Left kidney (tissue), 1 donor: ENCODE measurements at regions not wholly inside any gene's neighbourhood (a gene's known extent, or its start where the extent isn't known, plus 50 kb on each side); places are given as distances from the start of the nearest gene placed in this dataset.

Experiments
- DNase-seq: peaks from one replicate; pipeline ENCODE4 v3.0.0-alpha.2; 2013

DNA sequence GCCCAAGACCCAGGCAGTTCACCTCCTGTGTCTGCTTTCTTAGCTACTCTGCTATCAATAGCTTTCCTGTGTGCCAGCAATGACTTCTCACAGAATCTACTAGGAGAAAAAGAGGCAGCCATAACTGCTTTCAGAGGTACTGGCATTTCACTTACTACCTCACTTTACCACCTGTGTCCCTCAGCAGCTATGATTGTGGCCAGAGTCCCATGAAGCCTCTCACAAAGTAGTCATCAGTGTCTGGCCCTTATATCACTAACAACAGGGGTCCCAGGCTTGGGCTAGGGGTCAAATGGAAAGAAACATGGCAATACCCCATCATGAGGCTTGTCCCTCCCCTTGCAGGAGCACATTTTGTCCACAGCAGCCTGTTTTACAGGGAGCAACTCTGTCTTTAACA lies 62.7 kb upstream of the EPS8L3 start:
- no peak for DNase-seq

DNA sequence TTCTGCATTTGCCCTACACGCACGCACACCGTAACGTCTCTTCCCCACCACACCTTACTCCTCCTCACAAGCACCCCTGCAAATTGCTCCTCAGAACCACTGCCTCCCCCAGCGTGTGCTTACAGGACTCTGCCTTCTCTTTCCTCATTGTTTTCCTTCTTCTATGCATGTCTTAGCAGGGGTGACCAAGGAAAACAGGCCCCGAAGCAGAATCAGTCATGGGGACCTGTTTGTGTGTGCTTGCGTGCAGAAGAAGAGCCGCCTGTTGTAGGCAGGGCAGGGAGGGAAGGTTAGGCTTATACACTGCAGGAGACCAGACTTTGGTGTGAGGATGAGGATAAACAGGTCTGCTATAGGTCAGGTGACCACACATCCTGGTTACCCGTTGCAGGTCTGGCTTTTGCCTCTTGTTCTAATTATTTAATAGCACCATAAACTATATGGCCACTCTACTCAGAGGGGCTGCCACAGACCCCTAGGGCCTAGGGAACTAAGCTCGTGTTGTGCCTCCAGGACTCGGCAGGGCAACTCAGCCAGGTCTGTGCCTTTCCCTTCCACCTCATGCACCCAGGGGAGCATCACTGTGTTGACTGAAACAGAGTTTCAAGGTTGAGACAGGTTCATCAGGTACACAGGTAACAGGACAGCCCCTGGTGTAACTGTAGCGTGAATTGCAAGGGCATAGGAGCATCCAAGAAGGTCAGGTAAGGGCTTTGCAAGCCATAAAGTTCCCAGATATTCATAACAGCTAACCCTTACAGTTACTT lies 60.8 kb upstream of the EPS8L3 start:
- DNase-seq: no peak

DNA sequence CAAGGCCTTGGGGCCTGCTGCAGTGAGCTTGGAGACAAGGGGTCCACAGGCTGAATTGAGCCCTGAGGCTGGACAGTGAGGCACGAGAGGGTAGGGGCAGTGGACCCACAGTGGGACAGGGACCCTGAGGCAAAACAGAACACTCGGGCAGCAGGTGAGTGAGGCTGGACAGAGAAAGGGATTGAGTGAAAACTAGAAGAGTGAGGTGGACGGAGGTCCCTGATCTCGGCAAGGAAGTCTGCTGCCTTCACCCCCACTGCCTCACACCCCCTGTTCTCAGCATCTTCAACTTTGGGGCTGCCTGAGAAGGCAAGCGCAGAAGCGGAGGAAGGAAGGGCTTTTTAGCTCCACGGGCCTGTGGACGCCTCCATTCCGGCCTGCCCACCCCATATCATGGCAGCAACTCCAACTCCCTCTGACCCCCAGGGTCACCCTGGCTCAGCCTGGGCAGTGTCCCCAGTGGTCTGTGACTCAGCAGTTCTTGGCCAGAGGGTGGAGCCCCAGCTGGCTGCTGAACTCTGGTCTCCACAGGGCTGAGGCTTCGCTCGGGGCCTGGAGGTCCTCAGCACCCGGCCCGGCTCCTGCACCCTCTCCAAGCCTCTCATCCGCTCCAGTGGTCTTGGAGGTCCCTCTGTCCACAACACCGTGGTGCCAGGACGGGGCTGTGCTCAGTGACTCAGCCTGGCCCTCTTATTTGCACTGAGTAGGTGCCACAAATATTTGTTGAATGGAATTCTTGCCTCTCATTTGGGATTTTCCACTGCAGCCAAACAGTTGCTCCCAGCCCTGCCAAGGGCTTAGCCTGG lies 60.0 kb upstream of the EPS8L3 start:
- DNase-seq: no peak

DNA sequence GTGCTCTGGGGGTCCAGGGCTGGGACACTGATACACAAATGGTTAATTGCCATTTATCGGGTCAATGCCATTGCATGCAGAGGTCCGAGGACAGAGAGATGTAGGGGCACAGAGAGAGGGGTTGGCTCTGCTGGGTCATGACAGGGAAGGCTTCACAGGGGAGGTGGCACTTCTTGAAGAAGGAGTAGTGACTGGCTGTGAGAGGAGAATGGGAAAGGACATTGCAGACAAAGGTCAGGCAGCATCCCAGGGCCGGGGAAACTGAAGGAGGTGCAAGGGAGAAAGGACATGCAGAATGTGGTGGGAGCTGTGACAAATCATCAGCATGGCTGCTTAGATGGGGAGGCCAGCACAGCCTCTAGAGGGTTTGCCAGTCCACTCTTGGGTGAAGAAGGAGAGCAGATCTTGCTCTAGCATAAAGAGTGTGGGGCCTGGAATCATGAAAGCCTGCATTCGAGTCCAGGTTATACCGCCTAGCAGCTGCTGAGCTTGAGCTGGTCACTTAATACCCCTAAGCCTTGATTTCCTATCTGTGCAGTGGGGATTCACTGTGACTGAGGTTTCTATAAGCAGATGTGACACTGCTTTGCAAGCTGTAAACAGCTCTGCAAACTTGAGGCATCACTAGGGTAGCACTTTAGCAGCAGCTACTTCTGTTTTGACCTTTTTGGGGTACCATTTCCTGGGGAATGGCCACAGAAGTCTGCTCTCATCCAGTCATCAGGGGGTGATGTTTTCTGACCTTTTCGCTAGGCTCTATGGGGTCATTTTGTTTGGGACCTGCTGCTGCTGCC lies 59.2 kb upstream of the EPS8L3 start:
- DNase-seq: no peak

DNA sequence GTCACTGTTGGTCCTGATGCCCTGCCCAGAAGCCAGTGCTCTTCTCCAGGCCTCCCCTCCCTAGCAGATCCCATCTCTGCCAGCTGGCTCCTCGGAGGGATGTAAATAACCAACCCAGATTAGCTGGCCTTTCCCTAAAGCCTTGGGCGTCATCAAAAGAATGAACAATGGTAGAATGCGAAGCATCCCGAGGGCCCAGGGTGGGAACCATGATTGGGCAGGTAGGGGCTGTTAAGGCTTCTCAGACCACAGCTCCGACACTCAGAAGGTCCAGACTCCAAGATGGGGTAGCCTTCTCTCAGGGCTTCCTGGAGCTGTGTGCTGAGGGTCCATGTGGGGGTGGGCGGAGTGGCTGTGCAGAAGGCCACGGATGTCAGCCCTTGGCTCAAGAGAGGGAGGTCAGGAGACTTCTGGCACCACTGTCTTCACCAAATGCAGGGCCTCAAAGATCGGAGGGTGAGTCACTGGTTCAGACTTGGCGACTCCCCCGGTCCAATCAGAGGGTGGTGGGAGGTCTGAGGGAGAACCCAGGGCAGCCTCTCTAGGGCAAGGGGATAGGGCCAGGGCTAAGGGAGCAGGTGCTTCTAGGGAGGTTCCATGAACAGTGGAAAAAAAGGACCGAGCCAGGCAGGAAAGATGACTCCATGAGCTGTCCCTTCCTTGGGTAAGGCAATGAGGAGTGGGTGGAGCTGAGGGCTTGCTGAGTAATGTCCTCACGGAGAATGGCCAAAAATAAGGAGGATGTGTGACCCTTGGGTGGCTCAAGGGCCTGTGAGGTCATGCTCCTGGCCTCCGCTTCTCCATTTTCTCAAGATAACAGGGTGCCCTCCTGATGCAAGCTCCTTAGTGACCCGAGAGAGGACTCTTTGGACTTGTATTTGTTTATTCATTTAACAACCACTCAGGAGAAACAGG lies 58.4 kb upstream of the EPS8L3 start:
- DNase-seq: no peak

DNA sequence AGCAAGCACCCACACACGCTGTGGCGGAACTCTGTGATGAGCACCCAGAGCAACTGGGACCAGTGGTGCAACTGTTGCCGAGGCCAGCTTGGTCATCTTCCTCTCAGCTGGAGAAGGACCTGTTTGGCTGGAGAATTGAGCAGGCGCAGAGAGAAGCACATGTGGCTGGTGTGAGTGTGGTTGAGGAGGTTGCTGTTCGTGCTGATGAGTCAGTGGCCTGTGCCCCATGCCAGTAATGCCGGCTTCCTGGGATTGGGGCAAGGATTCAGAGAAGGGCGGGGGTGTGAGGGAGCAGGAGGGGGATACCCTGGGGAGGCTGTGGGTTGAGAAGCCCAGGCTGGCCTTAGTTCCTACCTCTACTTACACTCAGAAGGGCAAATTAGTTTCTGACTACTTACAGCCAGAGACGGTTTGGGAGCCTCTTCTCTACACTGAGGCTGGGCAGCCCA lies 57.5 kb upstream of the EPS8L3 start:
- DNase-seq: no peak

DNA sequence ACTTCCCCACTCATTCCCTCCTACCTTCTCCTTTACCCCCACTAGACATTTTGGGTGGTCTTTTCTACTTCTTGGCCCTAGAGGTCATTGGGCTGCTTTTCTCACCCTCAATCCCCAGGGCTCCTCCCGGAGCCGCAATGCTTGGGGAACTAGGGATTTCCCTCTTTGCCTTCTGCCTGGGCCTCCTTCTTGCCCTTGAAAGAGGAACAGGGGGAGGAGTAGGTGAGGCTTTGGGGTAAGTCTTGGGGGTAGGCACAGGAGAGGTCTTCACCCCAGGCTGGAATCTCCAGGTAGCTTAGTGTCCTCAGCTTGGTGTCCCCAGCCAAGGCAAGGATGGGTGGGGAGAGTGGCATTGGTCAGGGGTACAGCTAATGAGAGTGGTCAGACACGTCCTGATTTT lies 56.2 kb upstream of the EPS8L3 start:
- no peak for DNase-seq

DNA sequence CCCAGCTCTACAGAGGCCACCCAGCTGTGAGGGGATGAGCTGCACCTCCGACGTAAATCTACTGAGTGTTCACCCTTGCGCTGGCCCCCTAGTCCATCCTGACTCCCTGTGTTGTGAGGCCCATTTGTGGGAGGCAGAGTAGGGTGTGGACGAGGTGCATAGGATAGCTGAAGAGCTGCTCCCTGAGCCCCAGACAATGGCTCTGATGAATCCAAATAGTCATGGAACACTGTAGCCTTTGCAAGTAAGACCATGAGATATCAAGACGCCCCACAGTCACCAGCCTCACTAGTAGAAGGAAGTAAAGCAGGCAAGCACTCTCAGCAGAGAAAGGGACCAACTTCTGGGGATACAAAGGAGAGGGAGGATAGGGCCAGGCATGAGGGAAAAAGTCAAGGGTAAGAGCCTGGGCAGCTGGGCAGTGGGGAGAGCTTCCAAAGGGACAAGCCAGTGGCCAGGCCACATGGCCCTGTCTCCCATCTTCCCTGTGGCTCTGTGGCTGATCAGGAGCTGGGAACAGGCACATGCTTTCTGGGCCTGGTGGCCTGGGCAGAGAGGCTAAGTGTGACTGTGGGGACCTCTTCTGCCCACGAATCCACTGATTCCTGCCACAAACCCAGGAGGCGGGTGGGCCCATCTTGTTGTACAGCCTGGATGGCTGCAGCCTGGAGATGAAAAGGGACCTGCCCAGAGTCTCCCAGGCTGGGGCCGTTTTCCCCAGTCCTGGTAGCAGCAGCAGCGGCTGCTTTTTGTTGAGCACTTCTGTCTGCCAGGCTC lies 55.5 kb upstream of the EPS8L3 start:
- no peak for DNase-seq

DNA sequence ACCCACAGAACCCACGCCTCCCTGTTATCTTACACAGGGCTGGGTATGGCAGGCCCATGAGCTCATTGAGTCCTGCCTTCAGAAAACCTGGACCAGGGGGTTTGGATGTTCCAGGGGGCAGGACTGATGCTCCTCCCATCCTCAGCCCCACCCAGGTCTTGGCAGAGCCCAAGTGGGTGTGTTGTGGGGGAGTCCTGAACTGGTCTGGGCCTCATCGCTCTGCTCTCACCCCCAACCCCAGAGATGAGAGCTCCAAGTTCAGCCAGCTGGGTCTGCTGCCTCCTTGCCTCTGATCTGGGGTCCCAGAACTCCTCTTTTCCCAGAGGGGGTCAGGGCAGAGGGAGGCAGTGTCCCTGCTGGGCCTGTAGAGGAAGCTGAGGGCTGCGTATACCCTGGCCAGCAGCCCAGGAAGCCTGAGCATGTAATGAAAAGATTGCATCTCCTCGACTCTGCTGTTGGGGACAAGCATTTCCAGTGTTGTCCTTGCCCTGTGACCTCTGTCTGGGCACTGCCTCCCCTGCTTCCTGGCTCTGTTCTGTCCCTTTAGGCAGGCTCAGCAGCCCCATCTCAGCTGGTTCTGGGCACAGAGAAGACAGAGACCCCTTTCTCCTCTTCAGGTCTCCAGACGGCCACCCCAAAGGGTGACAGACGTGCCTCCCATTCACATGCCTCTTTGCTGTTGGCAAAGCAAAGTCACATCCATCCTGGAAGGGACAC lies 54.7 kb upstream of the EPS8L3 start:
- DNase-seq: no peak

DNA sequence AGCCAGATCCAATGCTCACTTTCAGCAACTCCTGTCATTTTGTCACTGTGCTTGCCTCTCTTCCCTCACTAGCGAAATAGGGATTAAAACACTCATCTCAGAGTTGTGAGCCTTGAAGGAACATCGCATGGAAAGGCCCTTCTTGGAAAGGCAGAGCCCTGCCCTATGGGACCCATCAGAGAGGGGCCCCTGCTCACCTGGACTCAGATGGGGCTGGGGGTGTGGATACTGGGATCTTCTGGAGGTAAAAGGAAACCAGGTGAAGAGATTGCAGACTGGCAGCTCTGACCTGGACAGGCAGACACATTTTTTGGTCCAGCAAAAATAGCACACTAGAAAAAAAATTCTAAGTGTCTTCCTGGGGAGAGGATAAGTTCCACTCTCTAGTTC lies 54.2 kb upstream of the EPS8L3 start:
- no peak for DNase-seq

DNA sequence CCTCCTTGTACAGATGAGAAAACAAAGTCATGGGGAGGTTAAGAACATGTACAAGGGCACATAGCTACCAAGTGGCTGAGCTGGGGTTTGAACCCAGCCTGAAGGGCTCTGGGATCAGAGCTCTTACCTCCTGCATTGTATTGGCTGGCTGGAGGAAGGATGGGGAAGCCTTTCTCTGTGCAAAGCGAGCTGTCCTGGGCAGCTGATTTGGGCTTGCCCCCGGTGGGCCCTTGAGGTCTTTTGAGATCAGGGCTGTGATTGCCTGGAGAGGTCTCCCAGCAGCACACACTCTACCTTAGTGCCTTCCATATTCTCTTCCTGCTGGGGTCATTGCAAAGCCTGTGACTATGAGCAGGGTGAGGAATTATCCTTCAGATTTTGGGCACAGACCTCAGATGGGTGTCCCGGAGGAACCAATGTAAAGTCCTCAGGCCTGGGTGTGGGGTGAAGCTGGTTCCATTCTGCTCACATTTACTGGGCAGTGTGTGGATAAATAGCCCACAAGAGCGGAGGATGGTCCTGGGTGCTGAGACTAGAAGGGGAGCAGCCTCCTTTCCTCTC lies 53.3 kb upstream of the EPS8L3 start:
- no peak for DNase-seq

DNA sequence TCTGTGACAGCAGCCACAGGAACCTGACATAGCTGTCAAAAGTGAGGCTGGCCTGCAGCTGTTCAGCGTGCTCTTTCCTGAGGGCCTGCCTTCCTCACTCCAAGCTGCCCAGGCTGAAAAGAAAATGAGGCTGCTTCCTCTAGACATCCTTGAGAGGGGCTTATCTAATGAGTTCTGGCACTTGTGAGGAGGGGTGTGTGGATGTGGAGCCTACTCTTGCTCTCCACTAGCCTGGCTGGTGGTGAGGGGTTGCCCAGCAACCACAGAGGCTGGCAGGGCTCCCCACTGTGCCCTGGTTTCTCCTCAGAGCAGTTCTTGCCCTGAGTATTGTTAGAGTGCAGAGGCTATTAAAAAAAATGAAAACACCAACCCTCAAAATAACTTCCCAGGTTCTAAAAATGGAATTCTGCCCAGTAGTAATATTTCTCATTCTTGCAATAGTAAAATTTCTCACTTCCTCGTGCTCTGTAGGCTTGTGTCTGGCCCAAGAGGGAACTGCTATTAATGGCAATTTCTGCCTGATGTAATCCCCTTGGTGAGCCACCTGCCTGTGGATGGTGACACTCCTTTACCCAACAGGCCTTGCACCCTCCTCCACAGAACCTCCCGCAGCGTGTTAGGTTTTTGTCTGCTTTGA lies 52.6 kb upstream of the EPS8L3 start:
- DNase-seq: no peak

DNA sequence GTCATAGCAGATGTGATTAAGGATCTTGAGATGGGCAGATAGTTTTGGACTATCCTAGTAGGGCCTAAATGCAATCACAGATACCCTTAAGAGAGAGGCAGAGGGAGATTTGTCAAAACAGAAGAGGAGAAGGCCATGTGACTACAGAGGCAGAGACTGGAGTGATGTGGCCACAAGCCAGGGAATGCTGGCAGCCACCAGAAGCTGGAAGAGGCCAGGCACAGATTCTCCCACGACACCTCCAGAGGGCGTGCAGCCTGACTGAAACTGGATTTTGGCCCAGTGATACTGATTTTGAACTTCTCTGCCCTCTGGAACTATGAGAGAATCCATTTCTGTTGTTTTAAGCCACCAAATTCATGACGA lies 52.1 kb upstream of the EPS8L3 start:
- DNase-seq: no peak

DNA sequence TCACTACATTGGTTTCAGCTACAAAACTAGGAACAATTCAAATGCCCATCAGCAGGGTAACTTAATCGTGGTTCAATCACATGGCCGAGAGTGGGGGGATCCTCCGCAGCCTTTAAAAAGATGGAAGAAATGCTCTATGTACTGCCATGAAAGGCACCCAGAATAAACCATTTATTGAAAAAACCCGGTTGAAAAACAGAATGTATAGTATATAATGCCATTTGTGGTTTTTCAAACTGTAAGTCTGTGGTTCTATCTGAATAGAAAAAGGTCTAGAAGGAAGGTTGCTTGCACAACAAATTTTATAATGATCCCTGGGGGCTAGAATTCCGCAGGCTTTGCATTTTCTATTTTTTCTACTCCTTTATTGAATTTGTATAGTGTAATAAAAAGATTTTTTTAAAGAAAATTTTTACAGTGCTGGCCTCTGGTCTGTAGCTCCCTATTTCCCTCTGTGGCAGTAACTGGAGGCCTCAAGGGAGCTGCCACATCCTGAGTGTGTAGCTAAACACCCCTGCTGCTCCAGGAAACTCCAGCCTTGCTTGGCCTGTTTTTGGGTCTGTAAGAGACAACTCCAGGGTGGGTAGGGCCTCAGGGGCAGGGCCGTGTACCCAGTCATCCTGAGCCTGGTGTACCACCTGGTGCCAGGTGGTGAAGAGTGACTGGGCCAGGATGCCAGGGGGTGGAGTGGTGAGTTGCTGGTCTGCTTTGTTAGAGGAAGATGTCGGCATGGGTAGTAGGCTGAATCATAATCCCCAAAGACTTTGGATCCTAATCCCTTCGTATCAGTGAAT lies 51.5 kb upstream of the EPS8L3 start:
- no peak for DNase-seq

DNA sequence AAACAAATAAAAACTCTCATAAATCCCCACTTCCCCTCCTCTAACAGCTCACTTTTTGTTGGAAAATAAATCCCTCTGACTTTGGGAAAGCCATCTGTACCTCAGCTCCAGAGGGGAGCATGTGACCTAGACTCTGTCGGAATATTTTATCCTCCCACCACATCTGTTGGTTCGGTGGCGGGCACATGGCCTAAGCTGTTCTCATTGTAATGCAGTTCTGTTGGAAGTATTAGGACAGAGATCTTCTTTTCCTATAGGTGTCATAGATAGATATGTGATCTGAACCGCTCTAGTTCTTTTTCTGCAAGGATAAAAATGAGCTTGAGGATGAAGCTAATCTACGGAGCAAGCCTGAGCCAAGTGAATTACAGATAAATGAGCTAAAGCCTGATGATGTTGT lies 50.5 kb upstream of the EPS8L3 start:
- no peak for DNase-seq
